GM12892 (cell line): ENCODE measurements at regions not wholly inside any gene's neighbourhood (a gene's known extent, or its start where the extent isn't known, plus 50 kb on each side); places are given as distances from the start of the nearest gene placed in this dataset.

Source experiments
- POLR2A ChIP-seq: IDR thresholded peaks from 2 replicates; pipeline ENCODE4 v1.6.1; 2011; ENCODE audit warnings: low read depth, low read length, control low read depth
- TAF1 ChIP-seq: IDR thresholded peaks from 2 replicates; pipeline ENCODE4 v1.6.1; 2011; ENCODE audit warnings: low read depth, mild to moderate bottlenecking, control low read depth, low read length, borderline replicate concordance

GRCh38 chr13:95352486-95352885, 51.2 kb upstream of the ABCC4 start:
- TF ChIP-seq POLR2A (no peak), TAF1 (no peak)
